ENCODE measurements at regions not wholly inside any gene's neighbourhood (a gene's known extent, or its start where the extent isn't known, plus 50 kb on each side); places are given as distances from the start of the nearest gene placed in this dataset.
A peak's percentile ranks its signal among the peaks of the same experiment; 100 is the strongest.

- H3K36me3 ChIP-seq (ENCODE audit: control insufficient read depth in 2 of 2, insufficient read depth in 2 of 2, low read length in 2 of 2): no peaks in the 10 kb centered on the region
- H3K9me3 ChIP-seq (ENCODE audit: control insufficient read depth in 2 of 2, low read length in 2 of 2): no peaks in the 10 kb centered on the region
- H3K27ac ChIP-seq (ENCODE audit: low read depth in 2 of 2, low read length in 2 of 2): no peak overlapping the region
- H3K4me3 ChIP-seq (ENCODE audit: low read length in 2 of 2): no peak overlapping the region
- no peaks in the 10 kb centered on the region for H3K4me1 ChIP-seq (ENCODE audit: control insufficient read depth in 2 of 2, insufficient read depth in 2 of 2, low read length in 2 of 2)
- H3K9ac ChIP-seq (ENCODE audit: low read depth in 1 of 2, low read length in 2 of 2): no peak overlapping the region
- H3K27me3 ChIP-seq (ENCODE audit: control insufficient read depth in 2 of 2, insufficient read depth in 2 of 2, low read length in 2 of 2): no peaks in the 10 kb centered on the region
Measured at GRCh38 chr3:66572938-66573710, 72.3 kb upstream of the LRIG1 start.

- Histone ChIP-seq H3K4me1 (ENCODE audit: control insufficient read depth in 2 of 2, insufficient read depth in 2 of 2, low read length in 2 of 2) (no peaks in the 10 kb centered on the region), H3K36me3 (ENCODE audit: control insufficient read depth in 2 of 2, insufficient read depth in 2 of 2, low read length in 2 of 2) (no peaks in the 10 kb centered on the region), H3K9ac (ENCODE audit: low read depth in 1 of 2, low read length in 2 of 2) (no peak overlapping the region), H3K4me3 (ENCODE audit: low read length in 2 of 2) (no peak overlapping the region), H3K27me3 (ENCODE audit: control insufficient read depth in 2 of 2, insufficient read depth in 2 of 2, low read length in 2 of 2) (no peaks in the 10 kb centered on the region), H3K27ac (ENCODE audit: low read depth in 2 of 2, low read length in 2 of 2) (no peak overlapping the region), H3K9me3 (ENCODE audit: control insufficient read depth in 2 of 2, low read length in 2 of 2) (no peaks in the 10 kb centered on the region)
Measured at GRCh38 chr3:66574091-66574490, 73.3 kb upstream of the LRIG1 start.

DNA sequence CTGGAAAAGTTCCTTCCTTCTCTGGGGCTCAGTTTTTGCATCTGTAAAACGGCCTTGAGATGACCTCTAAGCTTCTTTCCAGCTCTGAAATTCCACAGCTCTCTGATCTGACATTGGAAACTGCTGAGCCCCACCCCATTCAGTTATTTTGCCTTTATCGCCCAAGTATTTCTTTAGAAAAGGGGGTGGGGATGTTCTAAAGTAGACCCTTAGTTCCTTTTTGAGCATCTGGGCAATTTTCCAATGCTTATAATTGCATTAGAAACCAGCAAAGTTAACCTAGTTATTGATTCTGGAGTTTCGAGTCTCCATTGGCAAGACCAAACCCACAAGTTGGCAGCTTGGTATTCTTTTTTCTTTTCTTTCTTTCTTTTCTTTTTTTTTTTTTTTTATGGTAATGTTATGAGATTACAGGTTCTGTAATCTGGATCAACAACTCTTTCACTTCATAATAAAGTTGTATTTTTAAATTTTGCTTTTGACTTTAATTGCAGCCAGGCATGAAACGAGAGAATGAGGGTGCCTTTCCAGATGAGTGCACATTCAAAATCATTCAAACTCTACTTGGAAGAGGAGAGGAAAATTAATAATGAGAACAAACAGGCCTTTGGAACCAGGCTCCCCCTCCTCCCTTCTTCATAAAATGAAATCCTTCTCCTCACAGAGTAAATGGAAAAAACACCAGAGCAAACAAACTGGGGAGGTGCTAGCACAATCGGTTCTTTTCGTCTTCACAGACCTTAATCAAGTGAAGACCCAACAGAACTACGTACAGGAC is 76.8 kb upstream of the LRIG1 start:
- no peaks in the 10 kb centered on the region for H3K36me3 ChIP-seq (ENCODE audit: control insufficient read depth in 2 of 2, insufficient read depth in 2 of 2, low read length in 2 of 2)
- no peak overlapping the region for H3K27ac ChIP-seq (ENCODE audit: low read depth in 2 of 2, low read length in 2 of 2)
- peaks cover 0 to 8% of the 10 kb centered on the region in 2 donors for H3K4me1 ChIP-seq (ENCODE audit: control insufficient read depth in 2 of 2, insufficient read depth in 2 of 2, low read length in 2 of 2)
- H3K9me3 ChIP-seq (ENCODE audit: control insufficient read depth in 2 of 2, low read length in 2 of 2): no peaks in the 10 kb centered on the region
- no peak overlapping the region for H3K4me3 ChIP-seq (ENCODE audit: low read length in 2 of 2)
- no peaks in the 10 kb centered on the region for H3K27me3 ChIP-seq (ENCODE audit: control insufficient read depth in 2 of 2, insufficient read depth in 2 of 2, low read length in 2 of 2)
- no peak overlapping the region for H3K9ac ChIP-seq (ENCODE audit: low read depth in 1 of 2, low read length in 2 of 2)

- Histone ChIP-seq H3K4me1 (ENCODE audit: control insufficient read depth in 2 of 2, insufficient read depth in 2 of 2, low read length in 2 of 2) (peaks cover 0 to 8% of the 10 kb centered on the region in 2 donors), H3K4me3 (ENCODE audit: low read length in 2 of 2) (no peak overlapping the region), H3K36me3 (ENCODE audit: control insufficient read depth in 2 of 2, insufficient read depth in 2 of 2, low read length in 2 of 2) (no peaks in the 10 kb centered on the region), H3K27me3 (ENCODE audit: control insufficient read depth in 2 of 2, insufficient read depth in 2 of 2, low read length in 2 of 2) (no peaks in the 10 kb centered on the region), H3K9ac (ENCODE audit: low read depth in 1 of 2, low read length in 2 of 2) (no peak overlapping the region), H3K27ac (ENCODE audit: low read depth in 2 of 2, low read length in 2 of 2) (peak overlapping the region in 1 of 2 donors; percentile 48), H3K9me3 (ENCODE audit: control insufficient read depth in 2 of 2, low read length in 2 of 2) (no peaks in the 10 kb centered on the region)
Measured at GRCh38 chr3:66581256-66581655, 80.4 kb upstream of the LRIG1 start.

DNA sequence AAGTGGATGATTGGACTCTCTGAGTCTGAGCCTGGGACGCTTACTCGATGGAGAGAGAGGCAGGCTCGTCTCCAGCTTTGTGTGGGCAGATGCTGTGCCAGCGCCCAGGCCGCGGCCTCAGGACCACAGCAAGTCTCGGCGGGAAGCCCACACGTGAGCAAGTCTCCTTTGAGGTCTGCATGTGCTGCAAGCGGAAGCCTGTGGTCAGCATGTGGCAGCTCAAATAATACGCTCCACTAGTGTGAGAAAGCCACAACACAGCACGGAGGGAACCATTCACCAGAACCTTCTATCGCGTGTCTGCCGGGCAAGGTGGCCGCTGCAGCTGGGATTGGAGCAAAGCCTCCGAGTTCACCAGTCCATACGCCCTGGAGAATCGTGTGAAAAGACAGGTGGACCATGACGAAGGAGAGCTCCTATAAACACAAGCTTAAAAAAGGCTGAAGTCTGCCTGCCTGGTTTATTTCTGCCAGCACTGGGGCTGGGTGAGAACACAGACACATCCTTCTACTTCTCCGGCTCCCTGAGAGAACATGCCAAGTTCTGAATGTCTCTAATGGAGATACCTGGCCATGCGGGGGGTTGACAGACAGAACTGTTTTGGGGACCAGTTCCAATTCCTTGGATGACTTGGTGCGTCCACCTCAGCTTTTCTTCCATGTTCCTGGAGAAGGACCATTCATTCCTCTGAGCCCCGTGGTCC is 82.0 kb upstream of the LRIG1 start:
- Histone ChIP-seq H3K27ac (ENCODE audit: low read depth in 2 of 2, low read length in 2 of 2) (no peak overlapping the region), H3K9me3 (ENCODE audit: control insufficient read depth in 2 of 2, low read length in 2 of 2) (no peaks in the 10 kb centered on the region), H3K9ac (ENCODE audit: low read depth in 1 of 2, low read length in 2 of 2) (no peak overlapping the region), H3K4me1 (ENCODE audit: control insufficient read depth in 2 of 2, insufficient read depth in 2 of 2, low read length in 2 of 2) (peaks cover 0 to 8% of the 10 kb centered on the region in 2 donors), H3K36me3 (ENCODE audit: control insufficient read depth in 2 of 2, insufficient read depth in 2 of 2, low read length in 2 of 2) (no peaks in the 10 kb centered on the region), H3K27me3 (ENCODE audit: control insufficient read depth in 2 of 2, insufficient read depth in 2 of 2, low read length in 2 of 2) (no peaks in the 10 kb centered on the region), H3K4me3 (ENCODE audit: low read length in 2 of 2) (no peak overlapping the region)

- H3K27ac ChIP-seq (ENCODE audit: low read depth in 2 of 2, low read length in 2 of 2): no peak overlapping the region
- H3K9me3 ChIP-seq (ENCODE audit: control insufficient read depth in 2 of 2, low read length in 2 of 2): no peaks in the 10 kb centered on the region
- no peak overlapping the region for H3K9ac ChIP-seq (ENCODE audit: low read depth in 1 of 2, low read length in 2 of 2)
- no peaks in the 10 kb centered on the region for H3K27me3 ChIP-seq (ENCODE audit: control insufficient read depth in 2 of 2, insufficient read depth in 2 of 2, low read length in 2 of 2)
- H3K4me3 ChIP-seq (ENCODE audit: low read length in 2 of 2): no peak overlapping the region
- no peaks in the 10 kb centered on the region for H3K36me3 ChIP-seq (ENCODE audit: control insufficient read depth in 2 of 2, insufficient read depth in 2 of 2, low read length in 2 of 2)
- peaks cover 0 to 8% of the 10 kb centered on the region in 2 donors for H3K4me1 ChIP-seq (ENCODE audit: control insufficient read depth in 2 of 2, insufficient read depth in 2 of 2, low read length in 2 of 2)
Measured at GRCh38 chr3:66583424-66584040, 82.7 kb upstream of the LRIG1 start.

DNA sequence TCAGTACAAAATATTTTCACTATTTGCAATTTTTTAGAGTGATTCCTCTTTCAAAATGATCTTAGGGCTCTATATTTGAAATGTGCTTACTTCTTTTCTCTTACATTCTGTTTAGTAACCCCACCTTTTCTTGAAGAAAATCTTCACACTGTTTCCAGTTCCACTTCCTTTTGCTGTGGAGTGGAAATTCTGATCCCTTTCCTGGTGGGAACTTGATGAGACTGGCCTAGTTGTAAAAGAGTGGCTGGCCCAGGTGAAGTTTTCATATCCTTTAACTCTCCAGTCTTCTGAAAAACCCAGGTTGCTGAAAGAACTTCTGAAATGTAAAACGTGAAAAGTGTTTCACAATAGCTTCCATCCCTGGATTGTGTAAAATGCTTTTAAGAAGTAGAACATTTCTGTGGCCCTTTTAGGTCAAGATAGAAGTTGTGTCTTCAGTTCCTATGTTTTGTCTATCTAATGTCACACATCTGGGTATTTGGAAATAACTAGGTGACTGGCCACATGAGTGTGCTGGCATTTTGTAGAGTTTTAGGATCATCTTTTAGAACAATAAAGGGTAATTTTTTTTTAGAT is 84.8 kb upstream of the LRIG1 start:
- H3K9ac ChIP-seq (ENCODE audit: low read depth in 1 of 2, low read length in 2 of 2): no peak overlapping the region
- H3K4me3 ChIP-seq (ENCODE audit: low read length in 2 of 2): no peak overlapping the region
- H3K36me3 ChIP-seq (ENCODE audit: control insufficient read depth in 2 of 2, insufficient read depth in 2 of 2, low read length in 2 of 2): no peaks in the 10 kb centered on the region
- H3K9me3 ChIP-seq (ENCODE audit: control insufficient read depth in 2 of 2, low read length in 2 of 2): no peaks in the 10 kb centered on the region
- H3K27ac ChIP-seq (ENCODE audit: low read depth in 2 of 2, low read length in 2 of 2): no peak overlapping the region
- H3K27me3 ChIP-seq (ENCODE audit: control insufficient read depth in 2 of 2, insufficient read depth in 2 of 2, low read length in 2 of 2): no peaks in the 10 kb centered on the region
- peaks cover 0 to 8% of the 10 kb centered on the region in 2 donors for H3K4me1 ChIP-seq (ENCODE audit: control insufficient read depth in 2 of 2, insufficient read depth in 2 of 2, low read length in 2 of 2)

DNA sequence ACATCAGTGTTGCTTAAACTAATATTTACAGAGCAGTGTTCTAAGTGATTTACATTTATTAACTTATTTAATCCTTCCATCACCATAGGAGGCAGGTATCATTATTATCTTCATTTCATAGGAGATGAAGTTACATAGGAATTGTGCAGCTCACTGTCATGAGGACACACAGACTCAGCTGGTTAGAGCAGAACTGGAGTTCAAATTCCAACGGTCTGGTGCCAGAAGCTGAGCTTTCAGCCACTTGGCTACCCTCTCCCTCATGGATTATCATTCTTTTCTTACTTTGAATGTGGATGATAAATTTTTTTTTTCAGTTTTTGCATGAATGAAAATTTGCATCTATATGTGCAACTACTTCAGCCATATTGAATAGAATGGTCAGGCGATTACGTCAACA is 86.0 kb upstream of the LRIG1 start:
- Histone ChIP-seq H3K27me3 (ENCODE audit: control insufficient read depth in 2 of 2, insufficient read depth in 2 of 2, low read length in 2 of 2) (no peaks in the 10 kb centered on the region), H3K9ac (ENCODE audit: low read depth in 1 of 2, low read length in 2 of 2) (no peak overlapping the region), H3K36me3 (ENCODE audit: control insufficient read depth in 2 of 2, insufficient read depth in 2 of 2, low read length in 2 of 2) (no peaks in the 10 kb centered on the region), H3K9me3 (ENCODE audit: control insufficient read depth in 2 of 2, low read length in 2 of 2) (no peaks in the 10 kb centered on the region), H3K4me3 (ENCODE audit: low read length in 2 of 2) (no peak overlapping the region), H3K4me1 (ENCODE audit: control insufficient read depth in 2 of 2, insufficient read depth in 2 of 2, low read length in 2 of 2) (no peaks in the 10 kb centered on the region), H3K27ac (ENCODE audit: low read depth in 2 of 2, low read length in 2 of 2) (no peak overlapping the region)

GRCh38 chr3:66588340-66588847 is 87.6 kb upstream of the LRIG1 start:
- H3K9me3 ChIP-seq (ENCODE audit: control insufficient read depth in 2 of 2, low read length in 2 of 2): no peaks in the 10 kb centered on the region
- H3K9ac ChIP-seq (ENCODE audit: low read depth in 1 of 2, low read length in 2 of 2): no peak overlapping the region
- no peak overlapping the region for H3K27ac ChIP-seq (ENCODE audit: low read depth in 2 of 2, low read length in 2 of 2)
- H3K4me1 ChIP-seq (ENCODE audit: control insufficient read depth in 2 of 2, insufficient read depth in 2 of 2, low read length in 2 of 2): no peaks in the 10 kb centered on the region
- H3K4me3 ChIP-seq (ENCODE audit: low read length in 2 of 2): no peak overlapping the region
- H3K27me3 ChIP-seq (ENCODE audit: control insufficient read depth in 2 of 2, insufficient read depth in 2 of 2, low read length in 2 of 2): peaks cover 0 to 4% of the 10 kb centered on the region in 2 donors
- H3K36me3 ChIP-seq (ENCODE audit: control insufficient read depth in 2 of 2, insufficient read depth in 2 of 2, low read length in 2 of 2): no peaks in the 10 kb centered on the region
